DMS114 treated with DMSO at 0.1 percent for 48 hours (cell line): ENCODE measurements at regions not wholly inside any gene's neighbourhood (a gene's known extent, or its start where the extent isn't known, plus 50 kb on each side); places are given as distances from the start of the nearest gene placed in this dataset.

Experiments used
- DNase-seq: peaks from one replicate; lab custom pipeline; 2025; ENCODE audit not compliant: unreplicated experiment; lab: John Stamatoyannopoulos, UW

DNA sequence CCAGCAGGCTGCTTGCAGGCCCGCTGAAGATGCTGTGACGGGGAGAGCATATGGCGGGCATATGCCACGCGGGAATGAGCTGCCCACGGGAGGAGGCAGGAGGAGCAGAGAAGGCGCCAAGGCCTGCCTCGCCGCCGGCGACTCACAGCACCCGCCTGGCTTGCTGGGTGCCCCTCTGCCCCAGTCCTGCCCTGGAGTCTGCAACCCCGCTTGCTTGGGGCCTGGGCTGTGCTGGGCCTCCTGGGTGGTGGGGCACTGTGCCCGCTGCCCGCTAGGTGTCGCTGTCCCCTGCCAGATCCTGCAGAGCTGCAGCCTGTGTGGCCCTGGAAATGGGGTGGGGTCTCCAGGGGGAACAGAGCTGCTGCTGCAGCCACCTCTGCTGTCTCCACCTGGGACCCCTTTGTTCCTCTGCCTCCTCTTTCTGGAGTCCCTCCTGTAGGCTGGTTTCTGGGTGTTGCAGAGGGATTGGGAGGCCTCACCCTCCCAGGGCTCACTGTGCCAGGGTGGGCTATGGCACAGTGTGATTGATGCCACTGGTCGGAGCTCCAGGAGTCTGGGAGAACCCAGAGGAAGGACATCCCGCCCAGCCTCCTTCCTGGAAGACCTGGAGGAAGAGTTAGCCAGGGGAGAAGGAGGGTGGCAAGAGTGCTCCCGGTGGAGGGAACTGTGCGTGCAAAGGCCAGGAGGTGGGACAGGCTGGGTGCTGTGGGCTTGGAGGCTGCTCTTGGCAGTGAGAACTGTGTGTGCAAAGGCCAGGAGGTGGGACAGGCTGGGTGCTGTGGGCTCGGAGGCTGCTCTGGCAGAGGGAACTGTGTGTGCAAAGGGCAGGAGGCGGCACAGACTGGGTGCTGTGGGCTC is 141.0 kb upstream of the CIBAR2 start:
- DNase-seq, result no peak

DNA sequence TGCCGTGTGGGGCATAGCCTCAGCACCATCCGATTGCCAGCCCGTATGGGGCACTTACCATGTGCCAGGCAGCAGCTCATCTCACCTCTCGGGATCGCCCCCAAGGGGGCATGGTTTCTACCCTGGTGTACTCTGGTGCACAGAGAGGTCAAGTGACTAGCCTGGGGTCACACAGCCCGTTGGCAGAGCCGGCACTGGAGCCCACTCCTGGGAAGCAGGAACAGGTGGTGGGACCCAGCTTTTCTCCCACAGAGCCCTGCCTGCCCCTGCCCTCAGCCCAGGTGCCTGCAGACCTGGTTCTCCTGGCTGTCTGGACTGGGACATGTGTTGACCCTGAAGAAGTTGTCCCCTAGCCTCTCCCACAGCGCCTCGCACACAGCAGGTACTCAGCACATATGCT is 141.8 kb upstream of the CIBAR2 start:
- DNase-seq, result no peak

DNA sequence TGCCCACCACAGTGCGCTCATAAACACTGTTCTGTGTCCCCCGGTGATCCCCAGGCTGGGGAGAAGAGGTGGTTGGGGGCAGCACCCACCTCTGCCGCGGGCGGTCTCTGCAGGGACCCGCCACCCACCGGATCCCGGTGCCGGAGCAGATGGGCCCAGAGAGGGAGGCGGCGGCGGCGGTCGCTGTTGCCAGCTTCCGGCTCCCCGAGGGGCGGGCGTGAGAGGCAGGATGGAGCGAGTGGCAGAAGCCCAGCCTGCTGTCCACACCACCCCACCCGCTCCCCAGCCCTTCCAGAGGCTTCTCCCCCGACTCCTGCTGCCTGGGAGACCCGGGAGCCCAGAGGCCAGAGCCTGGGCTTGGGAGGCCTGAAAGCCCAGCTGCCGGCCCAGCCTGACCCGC is 142.6 kb upstream of the CIBAR2 start:
- no peak for DNase-seq

DNA sequence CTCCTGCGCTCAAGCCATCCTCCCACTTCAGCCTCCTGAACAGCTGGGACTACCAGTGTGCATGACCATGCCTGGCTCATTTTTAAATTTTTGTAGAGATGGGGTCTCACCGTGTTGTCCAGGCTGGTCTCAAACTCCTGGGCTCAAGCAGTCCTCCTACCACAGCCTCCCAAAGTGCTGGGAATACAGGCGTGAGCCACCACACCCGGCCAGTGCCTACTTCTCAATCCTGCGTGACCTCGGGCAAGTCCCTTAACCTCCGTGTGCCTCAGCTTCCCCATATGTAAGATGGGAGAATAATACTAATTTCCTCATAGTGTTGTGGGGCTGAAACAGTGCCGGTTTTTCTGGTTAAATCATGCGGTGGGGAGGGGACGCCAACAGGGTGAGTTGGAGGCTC is 143.5 kb upstream of the CIBAR2 start:
- DNase-seq, result no peak

DNA sequence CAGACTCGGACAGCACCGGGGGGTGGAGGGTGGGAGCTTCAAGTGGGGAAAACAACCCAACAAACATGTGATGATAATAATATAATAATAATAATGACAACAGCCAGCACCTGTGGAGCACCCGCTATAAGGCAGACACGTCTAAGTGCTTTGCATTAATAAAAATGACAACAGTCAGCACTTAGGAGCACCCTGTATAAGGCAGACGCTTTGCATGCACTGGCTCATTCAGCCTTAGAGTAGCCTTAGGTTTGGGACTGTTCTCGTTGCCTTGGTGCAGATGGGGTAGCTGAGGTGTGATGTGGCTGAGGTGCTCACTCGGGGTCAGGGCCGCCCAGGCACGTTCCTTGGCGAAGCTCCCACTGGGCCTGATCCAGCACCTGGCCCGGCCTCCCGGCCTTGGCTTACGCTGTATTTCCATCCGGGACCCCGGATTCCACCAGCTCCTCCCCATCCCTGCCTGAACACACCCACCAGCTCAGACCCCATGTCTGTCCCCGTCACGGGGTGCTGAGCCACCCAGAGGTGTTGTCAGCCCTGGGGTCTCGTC is 144.0 kb upstream of the CIBAR2 start:
- no peak for DNase-seq

DNA sequence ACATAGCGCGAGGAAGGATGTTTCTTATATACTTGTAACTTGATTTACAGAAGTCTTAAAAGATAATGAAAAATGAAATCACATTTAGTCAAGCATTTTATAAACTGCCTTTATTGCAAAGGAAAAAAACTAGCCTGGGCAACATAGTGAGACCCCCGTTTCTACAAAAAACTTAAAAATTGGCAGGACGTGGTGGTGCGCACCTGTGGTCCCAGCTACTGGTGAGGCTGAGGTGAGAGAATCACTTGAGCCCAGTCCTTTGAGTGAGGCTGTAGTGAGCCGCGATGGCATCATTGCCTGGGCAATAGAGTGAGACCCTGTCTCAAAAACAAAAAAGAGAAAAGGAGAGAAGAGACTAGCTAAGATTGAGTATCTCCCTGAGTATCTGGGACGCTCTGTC is 145.2 kb upstream of the CIBAR2 start:
- no peak for DNase-seq

DNA sequence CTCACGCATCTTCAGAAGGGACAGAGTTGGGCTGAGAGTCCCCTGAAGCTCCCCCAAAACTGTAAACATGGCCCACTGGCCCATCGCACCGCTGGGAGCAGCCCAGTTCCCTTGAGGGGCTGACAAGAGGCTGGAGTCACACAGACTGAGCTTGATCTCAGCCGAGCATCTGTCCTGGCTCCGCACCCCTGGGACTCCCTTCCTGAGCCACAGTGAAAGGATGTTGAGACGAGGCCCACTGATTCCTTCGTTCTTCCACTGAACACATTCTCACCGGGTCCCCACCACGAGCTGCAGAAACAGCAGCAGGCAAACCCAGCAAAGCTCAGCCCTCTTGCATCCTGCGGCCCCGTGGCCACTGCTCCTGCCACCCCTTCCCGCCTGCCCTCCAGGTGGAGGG is 145.9 kb upstream of the CIBAR2 start:
- DNase-seq, result no peak

DNA sequence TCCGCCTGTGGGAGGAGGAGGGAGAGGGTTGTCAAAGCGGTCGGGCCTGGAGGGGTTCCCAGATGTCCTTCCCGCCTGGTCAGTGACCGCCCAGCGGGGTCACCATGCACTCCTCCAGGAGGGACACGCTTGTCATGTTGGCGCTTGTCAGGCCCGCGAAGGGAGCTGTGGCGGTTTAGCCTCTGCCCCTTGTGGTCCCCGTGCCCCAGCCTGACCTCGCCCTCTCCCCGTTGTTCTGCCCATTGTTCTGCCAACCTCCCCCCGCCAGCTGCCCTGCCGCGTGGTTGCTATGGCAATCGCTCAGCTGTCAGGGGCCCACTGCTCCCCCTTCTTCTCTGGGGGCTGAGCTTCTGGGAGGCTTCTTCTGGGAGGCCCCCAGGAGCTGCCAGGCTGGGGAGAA is 146.4 kb upstream of the CIBAR2 start:
- no peak for DNase-seq

DNA sequence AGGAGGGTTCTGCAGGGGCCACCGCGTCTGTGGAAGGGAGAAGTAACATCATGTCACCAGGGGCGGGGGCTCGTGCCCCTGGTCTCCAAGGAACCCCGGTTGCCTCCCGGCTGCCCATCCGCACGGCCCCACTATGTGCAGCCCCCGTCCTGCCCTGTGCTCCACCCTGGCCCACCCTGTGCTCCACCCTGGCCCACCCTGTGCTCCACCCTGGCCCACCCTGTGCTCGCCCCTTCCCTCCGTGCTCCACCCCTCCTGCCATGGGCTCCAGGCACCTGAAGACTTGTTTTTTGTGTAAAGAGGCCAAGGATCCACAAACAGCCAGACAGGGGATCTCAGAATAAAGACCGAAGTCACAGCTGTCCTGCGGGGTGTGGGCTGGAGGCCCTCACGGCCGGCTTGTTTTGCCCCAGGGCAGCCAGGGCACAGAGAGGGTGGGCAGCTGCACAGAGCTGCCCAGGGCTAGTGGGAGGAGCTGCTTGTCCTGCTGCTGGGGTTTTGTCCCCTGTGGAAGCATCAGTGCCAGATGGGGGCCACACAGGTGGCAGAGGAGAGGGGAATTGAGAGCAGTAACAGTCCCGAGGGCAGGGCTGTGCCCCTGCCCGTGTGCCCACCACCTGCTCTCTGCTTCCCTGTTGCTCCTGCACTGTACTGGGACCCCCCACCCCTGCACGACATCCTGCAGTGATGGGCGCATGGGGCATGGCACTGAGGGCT is 147.0 kb upstream of the CIBAR2 start:
- DNase-seq, result no peak

DNA sequence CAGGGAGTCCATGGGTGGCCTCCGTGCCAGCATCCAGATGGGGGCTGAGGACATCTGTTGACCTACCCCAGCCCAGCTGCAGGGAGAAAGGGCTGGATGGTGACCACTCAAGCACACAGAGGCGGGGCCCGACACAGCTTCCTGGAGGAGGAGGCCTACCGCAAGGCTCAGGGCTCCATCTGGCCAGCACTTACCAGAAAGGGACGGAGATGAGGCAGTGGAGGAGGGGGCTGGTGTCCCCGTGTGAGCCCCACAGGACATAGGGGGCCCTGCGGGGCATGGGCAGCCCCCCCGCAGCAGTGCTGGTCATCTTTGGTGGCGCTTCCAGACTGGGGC is 147.5 kb upstream of the CIBAR2 start:
- no peak for DNase-seq

DNA sequence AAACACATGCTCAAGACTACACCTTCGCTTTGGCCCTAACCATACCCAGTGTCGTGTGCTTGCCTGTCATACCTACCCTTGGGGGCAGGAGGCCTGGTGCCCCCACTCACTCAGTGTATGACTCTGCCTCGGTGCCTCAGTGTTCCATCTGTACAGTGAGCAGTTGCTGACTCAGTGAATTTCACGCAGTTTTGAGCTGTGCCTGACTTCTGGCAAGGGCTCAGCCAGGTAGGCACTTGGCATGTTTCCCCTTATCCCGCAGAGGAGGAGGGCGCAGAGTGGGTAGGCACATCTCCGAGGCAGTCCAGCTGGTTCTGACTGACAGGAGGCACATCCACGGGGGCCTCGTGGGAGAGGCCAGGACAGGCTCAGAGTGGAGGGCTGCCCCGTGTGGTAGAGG is 148.9 kb upstream of the CIBAR2 start:
- DNase-seq, result no peak

DNA sequence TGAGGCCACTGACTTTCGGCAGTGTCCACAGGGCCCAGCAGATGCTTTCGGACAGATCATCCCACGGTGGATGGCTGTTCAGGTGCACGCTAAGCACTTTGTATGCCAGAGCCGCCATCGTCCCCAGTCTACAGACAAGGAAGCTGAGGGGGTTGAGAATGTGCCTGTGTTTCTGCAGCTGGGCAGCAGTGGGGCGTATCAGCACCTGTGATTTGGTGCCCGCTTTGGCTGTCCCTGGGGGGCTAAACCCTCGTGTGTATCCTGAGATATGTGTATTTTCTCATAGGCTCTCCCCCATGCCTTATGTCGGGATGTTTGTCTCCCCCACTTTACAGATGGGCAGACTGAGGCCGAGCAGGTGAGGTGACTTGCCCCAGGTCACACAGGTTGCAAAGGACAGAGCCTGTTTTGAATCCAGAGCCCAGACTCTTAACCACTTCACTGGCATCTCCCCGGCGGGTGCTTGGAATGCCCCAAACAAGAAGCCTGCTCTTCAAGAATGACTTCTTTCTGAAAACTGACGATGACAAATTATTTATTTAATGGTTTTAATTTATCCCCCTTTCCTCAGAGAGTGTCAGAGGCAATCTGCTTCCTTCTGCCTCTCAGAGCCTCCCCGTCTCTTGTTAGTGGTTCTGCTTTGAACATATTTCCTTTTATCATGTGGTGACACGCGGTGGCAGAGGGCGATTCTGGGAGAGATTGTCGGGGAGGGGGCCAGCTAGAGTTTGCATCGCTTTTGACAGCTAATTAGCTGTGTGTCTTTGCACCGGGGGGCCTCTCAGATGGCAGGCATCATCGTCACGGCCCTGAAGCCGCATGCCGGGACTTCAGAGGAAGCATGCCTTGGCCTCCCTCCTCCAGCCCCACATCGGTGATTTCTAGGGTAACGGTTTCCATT is 149.6 kb upstream of the CIBAR2 start:
- DNase-seq, result no peak

DNA sequence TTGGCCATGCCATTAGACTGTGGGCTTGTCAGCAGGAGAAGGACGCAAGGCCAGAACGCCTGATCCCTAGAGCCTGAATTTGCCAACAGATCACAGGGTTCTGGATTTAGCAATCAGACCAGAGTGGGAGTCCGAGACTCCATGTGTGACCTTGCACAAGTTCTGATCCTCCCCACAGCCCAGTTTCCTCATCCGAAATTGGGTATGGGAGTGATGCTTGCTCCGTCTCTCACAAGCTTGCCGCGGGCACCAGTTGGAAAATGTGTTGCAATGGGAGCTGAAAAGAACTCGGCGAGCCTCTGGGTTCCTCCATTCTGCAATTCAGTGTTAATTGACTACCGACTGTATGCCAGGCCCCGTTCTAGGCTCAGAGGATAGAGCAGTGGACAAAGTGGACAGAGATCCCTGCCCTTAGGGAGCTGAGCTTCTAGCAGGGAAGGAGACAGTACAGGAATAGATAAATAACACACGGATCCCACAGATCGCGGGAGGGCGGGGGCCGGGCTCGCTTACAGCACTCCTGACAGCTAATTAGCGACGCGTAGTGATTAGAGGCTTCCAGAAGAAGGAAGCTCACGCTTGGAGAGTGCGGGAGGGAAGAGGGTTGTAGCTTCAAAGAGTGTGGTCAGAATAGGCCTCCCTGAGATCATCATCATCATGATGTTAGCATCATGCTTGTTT is 150.4 kb upstream of the CIBAR2 start:
- DNase-seq, result no peak

DNA sequence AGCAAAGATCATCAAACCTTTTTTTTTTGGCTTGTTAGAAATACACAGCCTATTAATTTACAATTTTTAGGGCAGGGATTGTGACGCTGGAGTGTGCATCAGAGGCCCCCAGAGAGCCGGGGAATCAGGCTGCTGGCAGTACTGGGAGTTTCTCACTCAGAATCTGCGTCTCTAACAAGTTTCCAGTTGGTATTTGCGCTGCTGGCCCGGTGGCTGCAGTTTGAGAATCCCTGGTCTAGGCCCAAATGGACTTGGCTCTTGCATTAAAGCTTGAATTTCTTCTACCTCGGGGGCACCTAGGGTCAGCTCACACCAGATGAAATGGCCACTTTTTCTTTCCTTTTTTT is 150.9 kb upstream of the CIBAR2 start:
- DNase-seq, result no peak

DNA sequence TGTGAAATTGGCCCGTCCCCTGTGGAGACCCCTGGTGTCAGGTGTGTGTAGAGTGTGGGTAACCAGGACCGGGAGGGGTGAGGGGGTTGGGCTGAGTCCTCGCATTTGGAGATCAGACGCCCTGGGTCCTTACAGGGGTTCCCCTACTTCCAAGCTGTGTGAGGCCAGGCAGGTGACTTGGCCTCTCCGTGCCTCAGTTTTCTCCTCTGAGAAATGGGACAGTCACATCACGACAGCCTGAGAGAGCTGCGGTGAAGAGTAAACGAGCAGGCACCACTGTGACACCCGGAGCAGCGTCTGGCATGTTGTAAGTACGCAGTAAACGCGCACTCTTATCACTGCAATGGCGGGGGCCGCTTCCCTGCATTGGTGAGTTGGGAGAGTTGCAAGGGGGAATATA is 152.5 kb upstream of the CIBAR2 start:
- DNase-seq, result no peak

DNA sequence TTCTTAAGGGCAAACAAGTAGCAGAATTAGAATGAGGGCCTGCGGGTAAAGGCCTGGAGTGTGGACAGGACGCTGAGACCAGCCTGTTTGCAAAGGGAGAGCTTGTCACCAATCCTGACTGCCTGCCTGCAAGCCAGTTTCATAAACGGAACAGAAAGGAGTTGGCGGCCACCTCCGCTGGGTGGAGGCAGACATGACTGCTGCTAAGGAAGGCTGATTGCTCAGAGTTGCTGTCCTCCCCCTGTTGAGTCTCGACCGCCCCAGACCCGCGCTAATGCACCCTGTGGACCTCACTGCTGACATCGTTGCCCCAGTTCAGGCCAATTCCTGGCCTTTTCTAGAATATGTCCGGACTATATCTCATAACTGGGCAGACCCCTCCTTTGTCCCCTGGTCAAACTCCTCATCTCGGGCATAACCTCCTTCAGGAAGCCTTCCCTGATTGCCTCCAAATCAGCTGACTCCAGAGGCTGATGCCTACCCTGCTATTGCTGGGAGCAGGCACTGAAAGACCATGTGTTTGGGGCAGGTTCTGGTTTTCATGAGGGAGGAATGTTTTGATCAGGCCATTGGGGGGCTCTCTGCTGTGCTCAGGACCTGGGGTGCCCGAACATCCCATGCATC is 153.0 kb upstream of the CIBAR2 start:
- DNase-seq, result no peak

DNA sequence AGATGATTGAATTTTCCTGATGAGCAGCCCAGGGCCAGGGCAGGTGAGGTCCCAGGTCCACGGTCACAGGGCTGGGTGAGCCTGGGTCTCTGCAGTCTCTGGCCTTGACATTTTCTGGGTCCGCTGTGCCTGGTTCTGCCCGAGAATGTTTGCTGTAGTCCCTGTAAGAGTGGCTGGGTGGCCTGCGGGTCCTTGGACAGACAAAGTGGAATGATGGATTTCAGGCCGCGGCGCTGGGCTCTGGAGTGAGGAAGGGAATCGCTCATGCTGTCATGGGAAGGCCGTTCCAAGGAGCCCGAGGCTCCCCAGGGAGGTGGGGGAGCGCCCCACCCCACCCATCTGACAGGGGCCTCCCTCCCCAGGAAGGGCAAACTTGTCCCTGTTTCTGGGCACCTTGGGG is 153.5 kb upstream of the CIBAR2 start:
- no peak for DNase-seq

DNA sequence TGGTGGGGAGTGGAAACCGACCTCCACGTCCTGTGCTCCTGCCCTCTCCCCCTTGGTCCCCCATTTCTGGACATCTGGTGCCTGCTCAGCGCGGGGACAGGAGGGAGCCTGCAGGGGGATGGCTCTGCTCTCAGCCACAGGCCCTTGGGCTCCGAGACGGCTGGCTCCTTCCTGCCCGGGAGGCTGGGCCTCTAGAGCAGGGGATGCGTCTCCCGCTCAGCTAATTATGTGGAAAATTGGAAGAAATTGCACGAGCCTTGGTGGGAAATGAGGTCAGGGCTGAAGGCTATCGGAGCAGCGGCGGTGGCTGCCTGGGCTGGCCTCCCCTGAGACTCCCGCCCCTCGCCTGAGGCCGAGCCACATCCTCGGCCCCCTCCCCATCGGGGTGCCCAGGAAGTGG is 154.6 kb upstream of the CIBAR2 start:
- DNase-seq, result no peak

DNA sequence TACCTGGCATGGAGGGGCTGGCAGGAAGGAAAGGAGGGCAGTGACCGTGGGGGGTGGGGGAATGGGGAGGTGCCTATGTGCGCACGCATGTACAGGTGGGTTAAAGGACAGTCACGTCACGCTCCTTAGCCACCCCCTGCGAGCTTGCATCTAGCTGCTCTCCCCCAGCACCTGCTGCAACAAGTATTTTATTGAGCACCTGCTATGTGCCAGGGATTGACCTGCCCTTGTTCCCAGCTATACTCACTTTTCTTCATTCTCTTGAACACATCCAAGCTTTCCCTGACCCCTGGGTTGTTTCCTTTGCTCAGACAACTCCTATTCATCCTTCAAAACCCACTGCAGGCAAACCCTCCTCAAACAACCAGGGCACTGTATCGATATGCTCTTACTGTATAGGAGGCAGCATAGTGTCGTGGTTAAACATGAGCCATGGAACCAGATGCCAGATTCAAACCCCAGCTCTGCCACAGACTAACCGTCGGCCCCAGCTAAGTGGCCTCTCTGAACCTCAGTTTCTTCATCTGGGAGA is 155.2 kb upstream of the CIBAR2 start:
- DNase-seq, result no peak

DNA sequence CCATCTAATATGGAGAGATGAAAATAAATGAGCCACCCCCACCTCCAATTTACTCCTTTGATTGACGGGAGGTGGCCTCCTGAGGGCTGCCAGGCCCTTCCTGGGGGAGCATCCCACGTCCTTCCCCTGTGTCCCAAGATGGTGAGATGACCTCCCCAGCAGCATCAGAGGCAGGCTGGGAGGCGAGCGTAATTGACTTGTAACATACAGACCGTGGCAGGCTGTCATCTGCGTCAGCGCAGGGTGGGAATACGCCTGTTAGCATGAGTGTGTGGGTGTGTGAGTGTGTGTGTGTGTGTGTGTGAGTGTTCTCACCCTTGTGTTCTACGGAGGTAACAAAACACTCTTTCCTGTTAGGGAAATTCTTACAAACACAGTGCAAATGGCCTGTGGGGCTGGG is 156.9 kb upstream of the CIBAR2 start:
- DNase-seq, result no peak
